ENCODE measurements at regions not wholly inside any gene's neighbourhood (a gene's known extent, or its start where the extent isn't known, plus 50 kb on each side); places are given as distances from the start of the nearest gene placed in this dataset.

DNA sequence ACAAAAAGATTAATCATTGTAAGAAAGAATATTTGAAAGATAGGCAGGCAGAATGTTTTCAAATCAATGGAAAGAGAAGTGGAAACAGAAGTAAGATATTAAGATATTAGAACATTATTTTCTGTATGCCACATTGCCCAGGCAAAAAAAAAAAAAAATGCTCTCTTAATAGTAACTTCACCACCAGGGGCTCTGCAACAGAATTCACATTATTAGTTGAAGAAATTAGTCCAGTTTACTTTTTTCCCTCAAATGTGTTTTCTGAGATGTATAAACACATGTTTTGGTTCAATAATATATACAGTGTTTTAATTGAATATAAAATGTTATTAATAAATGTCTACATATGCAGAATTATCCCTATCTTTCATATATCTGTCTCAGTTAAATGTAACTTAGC is 78.0 kb upstream of the ADAD1 start:
- Histone ChIP-seq H3K9me2 (ENCODE audit: insufficient read depth, low read length) (no peaks in the 10 kb centered on the region), H3K9ac (ENCODE audit: low read length) (no peak overlapping the region), H3K4me3 (ENCODE audit: low read length) (no peak overlapping the region), H3K27ac (ENCODE audit: low read length) (no peak overlapping the region), H3K79me2 (replicated peaks; ENCODE audit: insufficient read depth, low read length) (no peaks in the 10 kb centered on the region), H3K4me2 (ENCODE audit: low read length) (no peak overlapping the region), H3K9me3 (ENCODE audit: low read length) (no peaks in the 10 kb centered on the region), H3F3A (ENCODE audit: insufficient read depth, low read length, poor library complexity, severe bottlenecking) (no peaks in the 10 kb centered on the region), H4K20me1 (ENCODE audit: insufficient read depth) (no peaks in the 10 kb centered on the region), H3K27me3 (ENCODE audit: insufficient read depth, low read depth, low read length) (no peaks in the 10 kb centered on the region), H3K36me3 (ENCODE audit: insufficient read depth, low read length) (no peaks in the 10 kb centered on the region), H2AFZ (ENCODE audit: low read depth, low read length) (no peak overlapping the region)
- no peak for TF ChIP-seq SMC3 (conservative IDR thresholded peaks at IDR 0.05; ENCODE audit: poor library complexity)
- TF ChIP-seq EZH2 (IDR thresholded peaks at IDR 0.05; ENCODE audit: borderline replicate concordance, insufficient read depth, low read length, poor library complexity, severe bottlenecking), result no peak
- TF ChIP-seq POLR2AphosphoS5 (IDR thresholded peaks at IDR 0.05), result no peak
- no peak for TF ChIP-seq EP300 (conservative IDR thresholded peaks at IDR 0.05; ENCODE audit: poor library complexity, severe bottlenecking)
- no peak for TF ChIP-seq TAF1 (IDR thresholded peaks at IDR 0.05; ENCODE audit: low read depth)
- TF ChIP-seq, protein P1, sequence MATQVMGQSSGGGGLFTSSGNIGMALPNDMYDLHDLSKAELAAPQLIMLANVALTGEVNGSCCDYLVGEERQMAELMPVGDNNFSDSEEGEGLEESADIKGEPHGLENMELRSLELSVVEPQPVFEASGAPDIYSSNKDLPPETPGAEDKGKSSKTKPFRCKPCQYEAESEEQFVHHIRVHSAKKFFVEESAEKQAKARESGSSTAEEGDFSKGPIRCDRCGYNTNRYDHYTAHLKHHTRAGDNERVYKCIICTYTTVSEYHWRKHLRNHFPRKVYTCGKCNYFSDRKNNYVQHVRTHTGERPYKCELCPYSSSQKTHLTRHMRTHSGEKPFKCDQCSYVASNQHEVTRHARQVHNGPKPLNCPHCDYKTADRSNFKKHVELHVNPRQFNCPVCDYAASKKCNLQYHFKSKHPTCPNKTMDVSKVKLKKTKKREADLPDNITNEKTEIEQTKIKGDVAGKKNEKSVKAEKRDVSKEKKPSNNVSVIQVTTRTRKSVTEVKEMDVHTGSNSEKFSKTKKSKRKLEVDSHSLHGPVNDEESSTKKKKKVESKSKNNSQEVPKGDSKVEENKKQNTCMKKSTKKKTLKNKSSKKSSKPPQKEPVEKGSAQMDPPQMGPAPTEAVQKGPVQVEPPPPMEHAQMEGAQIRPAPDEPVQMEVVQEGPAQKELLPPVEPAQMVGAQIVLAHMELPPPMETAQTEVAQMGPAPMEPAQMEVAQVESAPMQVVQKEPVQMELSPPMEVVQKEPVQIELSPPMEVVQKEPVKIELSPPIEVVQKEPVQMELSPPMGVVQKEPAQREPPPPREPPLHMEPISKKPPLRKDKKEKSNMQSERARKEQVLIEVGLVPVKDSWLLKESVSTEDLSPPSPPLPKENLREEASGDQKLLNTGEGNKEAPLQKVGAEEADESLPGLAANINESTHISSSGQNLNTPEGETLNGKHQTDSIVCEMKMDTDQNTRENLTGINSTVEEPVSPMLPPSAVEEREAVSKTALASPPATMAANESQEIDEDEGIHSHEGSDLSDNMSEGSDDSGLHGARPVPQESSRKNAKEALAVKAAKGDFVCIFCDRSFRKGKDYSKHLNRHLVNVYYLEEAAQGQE (IDR thresholded peaks at IDR 0.05; ENCODE audit: borderline replicate concordance), result no peak
- no peak for TF ChIP-seq RAD21 (conservative IDR thresholded peaks at IDR 0.05)
- no peak for TF ChIP-seq MXI1 (conservative IDR thresholded peaks at IDR 0.05; ENCODE audit: poor library complexity, severe bottlenecking)
- TF ChIP-seq, protein P2, sequence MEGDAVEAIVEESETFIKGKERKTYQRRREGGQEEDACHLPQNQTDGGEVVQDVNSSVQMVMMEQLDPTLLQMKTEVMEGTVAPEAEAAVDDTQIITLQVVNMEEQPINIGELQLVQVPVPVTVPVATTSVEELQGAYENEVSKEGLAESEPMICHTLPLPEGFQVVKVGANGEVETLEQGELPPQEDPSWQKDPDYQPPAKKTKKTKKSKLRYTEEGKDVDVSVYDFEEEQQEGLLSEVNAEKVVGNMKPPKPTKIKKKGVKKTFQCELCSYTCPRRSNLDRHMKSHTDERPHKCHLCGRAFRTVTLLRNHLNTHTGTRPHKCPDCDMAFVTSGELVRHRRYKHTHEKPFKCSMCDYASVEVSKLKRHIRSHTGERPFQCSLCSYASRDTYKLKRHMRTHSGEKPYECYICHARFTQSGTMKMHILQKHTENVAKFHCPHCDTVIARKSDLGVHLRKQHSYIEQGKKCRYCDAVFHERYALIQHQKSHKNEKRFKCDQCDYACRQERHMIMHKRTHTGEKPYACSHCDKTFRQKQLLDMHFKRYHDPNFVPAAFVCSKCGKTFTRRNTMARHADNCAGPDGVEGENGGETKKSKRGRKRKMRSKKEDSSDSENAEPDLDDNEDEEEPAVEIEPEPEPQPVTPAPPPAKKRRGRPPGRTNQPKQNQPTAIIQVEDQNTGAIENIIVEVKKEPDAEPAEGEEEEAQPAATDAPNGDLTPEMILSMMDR (IDR thresholded peaks at IDR 0.05; ENCODE audit: poor library complexity, severe bottlenecking), result no peak

DNA sequence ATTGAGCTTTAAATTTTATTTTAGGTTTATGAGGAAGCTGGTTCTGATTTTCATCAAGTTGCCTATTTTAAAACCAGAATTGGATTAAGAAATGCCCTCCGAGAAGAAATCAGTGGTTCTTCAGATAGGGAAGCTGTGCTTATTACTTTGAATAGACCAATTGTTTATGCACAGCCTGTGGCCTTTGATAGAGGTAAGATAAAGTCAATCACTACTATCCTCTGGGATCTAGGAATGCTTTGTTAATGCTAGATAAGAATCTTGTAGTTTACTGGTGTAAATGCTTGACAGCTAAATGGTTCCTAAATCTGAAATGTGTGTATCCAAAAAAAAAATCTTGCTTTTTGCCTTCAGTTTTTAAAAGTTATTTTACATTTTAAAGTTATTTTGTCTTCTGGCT is 73.0 kb upstream of the ADAD1 start:
- H3K9me3 ChIP-seq (ENCODE audit: low read length), result no peaks in the 10 kb centered on the region
- peaks cover 12% of the 10 kb centered on the region for H3K36me3 ChIP-seq (ENCODE audit: insufficient read depth, low read length)
- H3K9me2 ChIP-seq (ENCODE audit: insufficient read depth, low read length), result no peaks in the 10 kb centered on the region
- no peaks in the 10 kb centered on the region for H4K20me1 ChIP-seq (ENCODE audit: insufficient read depth)
- no peak overlapping the region for H2AFZ ChIP-seq (ENCODE audit: low read depth, low read length)
- no peak overlapping the region for H3K4me2 ChIP-seq (ENCODE audit: low read length)
- H3K27ac ChIP-seq (ENCODE audit: low read length), result no peak overlapping the region
- TF ChIP-seq MXI1 (conservative IDR thresholded peaks at IDR 0.05; ENCODE audit: poor library complexity, severe bottlenecking) (no peak), EP300 (conservative IDR thresholded peaks at IDR 0.05; ENCODE audit: poor library complexity, severe bottlenecking) (no peak), RAD21 (conservative IDR thresholded peaks at IDR 0.05) (no peak), POLR2AphosphoS5 (IDR thresholded peaks at IDR 0.05) (no peak), EZH2 (IDR thresholded peaks at IDR 0.05; ENCODE audit: borderline replicate concordance, insufficient read depth, low read length, poor library complexity, severe bottlenecking) (no peak), TAF1 (IDR thresholded peaks at IDR 0.05; ENCODE audit: low read depth) (no peak), SMC3 (conservative IDR thresholded peaks at IDR 0.05; ENCODE audit: poor library complexity) (no peak)
- TF ChIP-seq, protein P1 (IDR thresholded peaks at IDR 0.05; ENCODE audit: borderline replicate concordance), result no peak
- TF ChIP-seq, protein P2 (IDR thresholded peaks at IDR 0.05; ENCODE audit: poor library complexity, severe bottlenecking), result no peak
- H3K4me3 ChIP-seq (ENCODE audit: low read length), result no peak overlapping the region
- H3K79me2 ChIP-seq (replicated peaks; ENCODE audit: insufficient read depth, low read length), result no peaks in the 10 kb centered on the region
- no peaks in the 10 kb centered on the region for H3K27me3 ChIP-seq (ENCODE audit: insufficient read depth, low read depth, low read length)
- H3F3A ChIP-seq (ENCODE audit: insufficient read depth, low read length, poor library complexity, severe bottlenecking), result no peaks in the 10 kb centered on the region
- no peak overlapping the region for H3K9ac ChIP-seq (ENCODE audit: low read length)

Measured in neural cell (in vitro differentiated cells).